ENCODE measurements at regions not wholly inside any gene's neighbourhood (a gene's known extent, or its start where the extent isn't known, plus 50 kb on each side); places are given as distances from the start of the nearest gene placed in this dataset.

GRCh38 chr3:166519443-166519842 is 682.2 kb upstream of the BCHE start:
- 0% methylated on average over 2 of the region's 2 CpGs for WGBS (ENCODE audit: low lambda C conversion rate)
- Histone ChIP-seq H3K9me3 (ENCODE audit: low read length) (no peaks in the 10 kb centered on the region), H3K4me3 (replicated peaks in 1 of 3; ENCODE audit: insufficient read depth in 1 of 3, low read depth in 2 of 3, low read length in 3 of 3) (no peak overlapping the region), H2AFZ (ENCODE audit: low read length) (no peak overlapping the region), H3K9ac (ENCODE audit: insufficient read depth, low read depth, low read length) (no peak overlapping the region), H4K20me1 (ENCODE audit: insufficient read depth, low read length) (no peaks in the 10 kb centered on the region), H3K4me1 (ENCODE audit: insufficient read depth, low read length) (no peaks in the 10 kb centered on the region), H3K27me3 (ENCODE audit: control insufficient read depth in 1 of 2, insufficient read depth in 2 of 2, low read length in 2 of 2) (no peaks in the 10 kb centered on the region), H3K79me2 (ENCODE audit: insufficient read depth, low read length) (no peaks in the 10 kb centered on the region), H3K4me2 (ENCODE audit: low read depth, low read length) (no peak overlapping the region), H3K36me3 (replicated peaks in 1 of 2; ENCODE audit: control insufficient read depth in 1 of 2, insufficient read depth in 2 of 2, low read length in 2 of 2) (no peaks in the 10 kb centered on the region), H3K27ac (ENCODE audit: extremely low read length, insufficient read depth, low read length) (no peak overlapping the region)
- ATAC-seq (no peak), DNase-seq (ENCODE audit: low spot score) (no peak), FAIRE-seq (no peak)
- in situ Hi-C loops (cut with HindIII; ENCODE audit: extremely low pct_ligation_motif_present, low pct_unique_long_range_greater_than_20kb) = no loop called here
- TF ChIP-seq SP4 (CRISPR knock-in tag; IDR thresholded peaks at IDR 0.05) (no peak), MAFF (IDR thresholded peaks at IDR 0.05; ENCODE audit: low read depth, low read length) (peak; percentile 80), ZNF703 (CRISPR knock-in tag; IDR thresholded peaks at IDR 0.05; ENCODE audit: borderline replicate concordance) (no peak), MAFK (conservative IDR thresholded peaks at IDR 0.05 in 1 of 2, IDR thresholded peaks at IDR 0.05 in 1 of 2; ENCODE audit: low read length in 2 of 2) (peak; percentile 72 to 89)
- intact Hi-C loops (cut with micrococcal nuclease; ENCODE audit: unreplicated experiment) = no loop called here
- BruUV-seq (replicated peaks) = no TSS peak
- ChIA-PET CTCF (ENCODE audit: low intra/inter-chr PET ratio, low total read pairs) (no interaction called here), POLR2A (no interaction called here)

GRCh38 chr3:166518040-166518439 is 680.8 kb upstream of the BCHE start:
- DNase-seq (ENCODE audit: low spot score) (no peak), ATAC-seq (peak; percentile 57), FAIRE-seq (no peak)
- no peak overlapping the region for H2AFZ ChIP-seq (ENCODE audit: low read length)
- H3K4me1 ChIP-seq (ENCODE audit: insufficient read depth, low read length) = no peaks in the 10 kb centered on the region
- H4K20me1 ChIP-seq (ENCODE audit: insufficient read depth, low read length) = no peaks in the 10 kb centered on the region
- BruUV-seq (replicated peaks) = no TSS peak
- H3K4me3 ChIP-seq (replicated peaks in 1 of 3; ENCODE audit: insufficient read depth in 1 of 3, low read depth in 2 of 3, low read length in 3 of 3) = no peak overlapping the region
- no peaks in the 10 kb centered on the region for H3K9me3 ChIP-seq (ENCODE audit: low read length)
- H3K27ac ChIP-seq (ENCODE audit: extremely low read length, insufficient read depth, low read length) = no peak overlapping the region
- CTCF ChIA-PET (ENCODE audit: low intra/inter-chr PET ratio, low total read pairs) = no interaction called here
- H3K4me2 ChIP-seq (ENCODE audit: low read depth, low read length) = 0 out of 2 replicates have a peak overlapping the region, but pooled peaks have one; percentile 10
- no peaks in the 10 kb centered on the region for H3K36me3 ChIP-seq (replicated peaks in 1 of 2; ENCODE audit: control insufficient read depth in 1 of 2, insufficient read depth in 2 of 2, low read length in 2 of 2)
- no peaks in the 10 kb centered on the region for H3K27me3 ChIP-seq (ENCODE audit: control insufficient read depth in 1 of 2, insufficient read depth in 2 of 2, low read length in 2 of 2)
- WGBS (ENCODE audit: low lambda C conversion rate) = 42% methylated on average over 2 of the region's 2 CpGs
- intact Hi-C loops (cut with micrococcal nuclease; ENCODE audit: unreplicated experiment) (no loop called here), in situ Hi-C loops (cut with HindIII; ENCODE audit: extremely low pct_ligation_motif_present, low pct_unique_long_range_greater_than_20kb) (no loop called here)
- H3K9ac ChIP-seq (ENCODE audit: insufficient read depth, low read depth, low read length) = no peak overlapping the region
- POLR2A ChIA-PET = no interaction called here
- no peaks in the 10 kb centered on the region for H3K79me2 ChIP-seq (ENCODE audit: insufficient read depth, low read length)
- TF ChIP-seq HNRNPLL (IDR thresholded peaks at IDR 0.05; ENCODE audit: low read depth, low read length, poor library complexity, severe bottlenecking) (no peak), ATF4 (CRISPR knock-in tag; IDR thresholded peaks at IDR 0.05) (peak in 1 of 2 experiments; percentile 22; a peak in 1 of 4 replicates), NFIB (CRISPR knock-in tag; IDR thresholded peaks at IDR 0.05; ENCODE audit: borderline replicate concordance) (no peak), MEIS1 (CRISPR knock-in tag; IDR thresholded peaks at IDR 0.05; ENCODE audit: borderline replicate concordance) (no peak), MAF1 (CRISPR knock-in tag; IDR thresholded peaks at IDR 0.05; ENCODE audit: borderline replicate concordance) (no peak), MTA3 (CRISPR knock-in tag; IDR thresholded peaks at IDR 0.05) (no peak), SOX6 (IDR thresholded peaks at IDR 0.05) (no peak), SOX6 (CRISPR knock-in tag; IDR thresholded peaks at IDR 0.05) (no peak), U2AF2 (IDR thresholded peaks at IDR 0.05; ENCODE audit: low read depth, low read length) (no peak), ZNF883 (CRISPR knock-in tag; IDR thresholded peaks at IDR 0.05; ENCODE audit: not compliant biosample characterization) (no peak), NFE2L1 (CRISPR knock-in tag; IDR thresholded peaks at IDR 0.05; ENCODE audit: borderline replicate concordance) (no peak), ZNF597 (CRISPR knock-in tag; IDR thresholded peaks at IDR 0.05) (no peak), HNRNPK (IDR thresholded peaks at IDR 0.05; ENCODE audit: low read depth, low read length, poor library complexity, severe bottlenecking) (no peak), FOXP1 (IDR thresholded peaks at IDR 0.05) (no peak), FOXP1 (CRISPR knock-in tag; IDR thresholded peaks at IDR 0.05) (no peak), ZNF749 (CRISPR knock-in tag; IDR thresholded peaks at IDR 0.05; ENCODE audit: borderline replicate concordance) (no peak)

Data from HepG2 (cell line).